ENCODE measurements at regions not wholly inside any gene's neighbourhood (a gene's known extent, or its start where the extent isn't known, plus 50 kb on each side); places are given as distances from the start of the nearest gene placed in this dataset.

DNA sequence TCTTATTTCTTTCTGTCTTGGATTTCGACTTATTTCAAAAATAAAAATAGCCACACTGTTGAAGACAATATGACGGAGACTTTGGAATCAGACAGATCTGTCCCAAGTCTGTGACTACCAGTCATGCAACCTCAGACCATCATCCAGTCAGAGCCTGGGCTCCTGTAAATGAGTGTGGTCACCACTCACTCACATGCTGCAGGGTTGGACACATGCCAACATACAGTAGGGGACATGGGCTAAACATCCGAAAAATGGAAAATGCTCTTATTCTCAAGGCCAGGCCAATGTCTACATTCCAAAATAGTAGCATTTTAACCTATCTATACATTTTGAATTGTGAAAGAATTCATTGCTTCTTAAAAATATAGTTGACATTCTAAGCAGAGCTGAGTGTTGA, 75.5 kb upstream of the EDNRB start:
- H3K9me2 ChIP-seq (ENCODE audit: low read depth, low read length) = no peaks in the 10 kb centered on the region
- H3K36me3 ChIP-seq (ENCODE audit: insufficient read depth, low read length) = no peaks in the 10 kb centered on the region
- no peak overlapping the region for H3K4me2 ChIP-seq (ENCODE audit: low read length)
- H3F3A ChIP-seq (ENCODE audit: insufficient read depth, low read length) = no peaks in the 10 kb centered on the region
- H3K9me3 ChIP-seq (ENCODE audit: low read length) = no peaks in the 10 kb centered on the region
- H3K4me1 ChIP-seq (ENCODE audit: insufficient read depth, low read length, severe bottlenecking) = no peaks in the 10 kb centered on the region
- H3K27me3 ChIP-seq (ENCODE audit: insufficient read depth, low read length) = no peaks in the 10 kb centered on the region
- no peaks in the 10 kb centered on the region for H3K79me2 ChIP-seq (ENCODE audit: insufficient read depth, low read length)
- TF ChIP-seq, protein P1, sequence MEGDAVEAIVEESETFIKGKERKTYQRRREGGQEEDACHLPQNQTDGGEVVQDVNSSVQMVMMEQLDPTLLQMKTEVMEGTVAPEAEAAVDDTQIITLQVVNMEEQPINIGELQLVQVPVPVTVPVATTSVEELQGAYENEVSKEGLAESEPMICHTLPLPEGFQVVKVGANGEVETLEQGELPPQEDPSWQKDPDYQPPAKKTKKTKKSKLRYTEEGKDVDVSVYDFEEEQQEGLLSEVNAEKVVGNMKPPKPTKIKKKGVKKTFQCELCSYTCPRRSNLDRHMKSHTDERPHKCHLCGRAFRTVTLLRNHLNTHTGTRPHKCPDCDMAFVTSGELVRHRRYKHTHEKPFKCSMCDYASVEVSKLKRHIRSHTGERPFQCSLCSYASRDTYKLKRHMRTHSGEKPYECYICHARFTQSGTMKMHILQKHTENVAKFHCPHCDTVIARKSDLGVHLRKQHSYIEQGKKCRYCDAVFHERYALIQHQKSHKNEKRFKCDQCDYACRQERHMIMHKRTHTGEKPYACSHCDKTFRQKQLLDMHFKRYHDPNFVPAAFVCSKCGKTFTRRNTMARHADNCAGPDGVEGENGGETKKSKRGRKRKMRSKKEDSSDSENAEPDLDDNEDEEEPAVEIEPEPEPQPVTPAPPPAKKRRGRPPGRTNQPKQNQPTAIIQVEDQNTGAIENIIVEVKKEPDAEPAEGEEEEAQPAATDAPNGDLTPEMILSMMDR (IDR thresholded peaks at IDR 0.05; ENCODE audit: low read length) = no peak
- TF ChIP-seq EZH2 (IDR thresholded peaks at IDR 0.05; ENCODE audit: borderline replicate concordance, low read length) = no peak
- H3K27ac ChIP-seq (ENCODE audit: low read depth, low read length, poor library complexity, severe bottlenecking) = no peak overlapping the region
- H3K9ac ChIP-seq (ENCODE audit: low read length) = no peak overlapping the region
- no peak overlapping the region for H3K4me3 ChIP-seq (ENCODE audit: low read depth, low read length, poor library complexity, severe bottlenecking)
- H2AFZ ChIP-seq (ENCODE audit: low read length) = no peak overlapping the region
- H4K20me1 ChIP-seq (ENCODE audit: insufficient read depth, low read length) = no peaks in the 10 kb centered on the region

DNA sequence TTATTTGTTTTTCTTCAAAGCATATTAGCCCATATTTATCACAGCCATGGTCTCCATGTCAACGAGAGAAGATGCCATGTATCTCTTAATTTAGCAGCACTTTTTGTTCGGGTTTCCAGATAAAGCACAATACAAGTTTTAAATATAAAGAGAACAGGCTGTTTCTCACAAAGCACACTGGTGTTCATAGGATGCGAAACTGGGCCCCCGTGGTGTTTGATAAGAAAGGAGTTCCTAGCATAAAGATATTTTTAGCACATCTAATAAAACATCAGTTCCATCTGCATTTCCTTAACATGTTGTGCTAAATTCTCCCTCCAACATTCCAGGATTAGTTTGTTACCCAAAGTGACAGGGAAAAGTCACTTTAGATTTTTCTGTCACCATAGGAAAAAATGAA, 72.4 kb upstream of the EDNRB start:
- no peak overlapping the region for H3K27ac ChIP-seq (ENCODE audit: low read depth, low read length, poor library complexity, severe bottlenecking)
- no peak overlapping the region for H3K4me3 ChIP-seq (ENCODE audit: low read depth, low read length, poor library complexity, severe bottlenecking)
- H4K20me1 ChIP-seq (ENCODE audit: insufficient read depth, low read length) = no peaks in the 10 kb centered on the region
- no peak overlapping the region for H2AFZ ChIP-seq (ENCODE audit: low read length)
- no peaks in the 10 kb centered on the region for H3K9me3 ChIP-seq (ENCODE audit: low read length)
- H3K4me2 ChIP-seq (ENCODE audit: low read length) = no peak overlapping the region
- no peak overlapping the region for H3K9ac ChIP-seq (ENCODE audit: low read length)
- H3K4me1 ChIP-seq (ENCODE audit: insufficient read depth, low read length, severe bottlenecking) = no peaks in the 10 kb centered on the region
- no peaks in the 10 kb centered on the region for H3F3A ChIP-seq (ENCODE audit: insufficient read depth, low read length)
- no peaks in the 10 kb centered on the region for H3K9me2 ChIP-seq (ENCODE audit: low read depth, low read length)
- H3K79me2 ChIP-seq (ENCODE audit: insufficient read depth, low read length) = no peaks in the 10 kb centered on the region
- no peak for TF ChIP-seq EZH2 (IDR thresholded peaks at IDR 0.05; ENCODE audit: borderline replicate concordance, low read length)
- TF ChIP-seq, protein P1 (IDR thresholded peaks at IDR 0.05; ENCODE audit: low read length) = no peak
- no peaks in the 10 kb centered on the region for H3K36me3 ChIP-seq (ENCODE audit: insufficient read depth, low read length)
- no peaks in the 10 kb centered on the region for H3K27me3 ChIP-seq (ENCODE audit: insufficient read depth, low read length)

DNA sequence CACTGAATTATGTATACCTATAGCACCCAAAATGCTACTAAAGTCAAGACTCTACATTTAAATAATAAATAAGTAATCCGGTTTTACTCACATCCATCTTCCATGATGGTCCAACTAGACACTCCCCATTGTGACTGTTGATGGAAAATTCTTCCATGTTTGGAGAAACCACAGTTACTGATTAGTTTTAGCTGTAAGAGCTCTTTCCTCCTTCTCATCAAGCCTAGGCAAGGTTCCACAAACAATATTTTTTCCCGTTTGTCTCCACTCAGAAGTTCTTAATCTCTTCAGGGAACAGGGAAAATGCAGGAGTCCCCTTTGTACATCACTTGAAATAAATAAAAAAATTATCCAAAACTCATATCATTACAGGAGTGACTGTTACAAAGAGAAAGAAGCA, 70.7 kb upstream of the EDNRB start:
- Histone ChIP-seq H3K36me3 (ENCODE audit: insufficient read depth, low read length) (no peaks in the 10 kb centered on the region), H2AFZ (ENCODE audit: low read length) (no peak overlapping the region), H3K79me2 (ENCODE audit: insufficient read depth, low read length) (no peaks in the 10 kb centered on the region), H3K9me2 (ENCODE audit: low read depth, low read length) (no peaks in the 10 kb centered on the region), H3K27me3 (ENCODE audit: insufficient read depth, low read length) (no peaks in the 10 kb centered on the region), H3K9me3 (ENCODE audit: low read length) (no peaks in the 10 kb centered on the region), H3K27ac (ENCODE audit: low read depth, low read length, poor library complexity, severe bottlenecking) (no peak overlapping the region), H3K4me1 (ENCODE audit: insufficient read depth, low read length, severe bottlenecking) (no peaks in the 10 kb centered on the region), H4K20me1 (ENCODE audit: insufficient read depth, low read length) (no peaks in the 10 kb centered on the region), H3K4me3 (ENCODE audit: low read depth, low read length, poor library complexity, severe bottlenecking) (no peak overlapping the region), H3K4me2 (ENCODE audit: low read length) (no peak overlapping the region), H3F3A (ENCODE audit: insufficient read depth, low read length) (no peaks in the 10 kb centered on the region), H3K9ac (ENCODE audit: low read length) (no peak overlapping the region)
- TF ChIP-seq, protein P1 (IDR thresholded peaks at IDR 0.05; ENCODE audit: low read length) = no peak
- no peak for TF ChIP-seq EZH2 (IDR thresholded peaks at IDR 0.05; ENCODE audit: borderline replicate concordance, low read length)

All from OCI-LY1 (cell line).